GM12873 (cell line): ENCODE measurements at regions not wholly inside any gene's neighbourhood (a gene's known extent, or its start where the extent isn't known, plus 50 kb on each side); places are given as distances from the start of the nearest gene placed in this dataset.

Source experiments
- TF ChIP-seq, protein P1 (sequence below): IDR thresholded peaks from 2 replicates; pipeline ENCODE4 v1.5.1; 2012; ENCODE audit warnings: low read depth, mild to moderate bottlenecking, moderate library complexity, low read length, control low read depth; ENCODE audit not compliant: insufficient read depth; ENCODE audit errors: missing control alignments

DNA sequence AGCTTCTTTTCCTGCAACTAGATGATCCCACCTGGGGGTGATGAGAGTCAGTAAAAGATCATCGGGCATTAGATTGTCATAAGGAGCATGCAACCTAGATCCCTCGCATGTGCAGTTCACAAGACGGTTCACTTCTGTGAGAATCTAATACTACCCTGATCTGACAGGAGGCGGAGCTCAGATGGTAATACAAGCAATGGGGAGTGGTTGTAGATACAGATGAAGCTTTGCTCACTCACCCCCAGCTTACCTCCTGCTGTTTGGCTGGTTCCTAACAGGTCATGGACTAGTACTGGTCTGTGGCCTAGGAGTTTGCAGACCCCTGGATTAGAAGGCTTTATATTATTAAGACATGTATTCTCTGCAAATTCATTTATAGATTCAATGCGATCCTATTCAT, 181.6 kb upstream of the MGMT start:
- TF ChIP-seq, protein P1, sequence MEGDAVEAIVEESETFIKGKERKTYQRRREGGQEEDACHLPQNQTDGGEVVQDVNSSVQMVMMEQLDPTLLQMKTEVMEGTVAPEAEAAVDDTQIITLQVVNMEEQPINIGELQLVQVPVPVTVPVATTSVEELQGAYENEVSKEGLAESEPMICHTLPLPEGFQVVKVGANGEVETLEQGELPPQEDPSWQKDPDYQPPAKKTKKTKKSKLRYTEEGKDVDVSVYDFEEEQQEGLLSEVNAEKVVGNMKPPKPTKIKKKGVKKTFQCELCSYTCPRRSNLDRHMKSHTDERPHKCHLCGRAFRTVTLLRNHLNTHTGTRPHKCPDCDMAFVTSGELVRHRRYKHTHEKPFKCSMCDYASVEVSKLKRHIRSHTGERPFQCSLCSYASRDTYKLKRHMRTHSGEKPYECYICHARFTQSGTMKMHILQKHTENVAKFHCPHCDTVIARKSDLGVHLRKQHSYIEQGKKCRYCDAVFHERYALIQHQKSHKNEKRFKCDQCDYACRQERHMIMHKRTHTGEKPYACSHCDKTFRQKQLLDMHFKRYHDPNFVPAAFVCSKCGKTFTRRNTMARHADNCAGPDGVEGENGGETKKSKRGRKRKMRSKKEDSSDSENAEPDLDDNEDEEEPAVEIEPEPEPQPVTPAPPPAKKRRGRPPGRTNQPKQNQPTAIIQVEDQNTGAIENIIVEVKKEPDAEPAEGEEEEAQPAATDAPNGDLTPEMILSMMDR = no peak

- TF ChIP-seq, protein P1 = no peak
Measured at GRCh38 chr10:129288999-129289584, 177.9 kb upstream of the MGMT start.

GRCh38 chr10:129293991-129294700, 172.9 kb upstream of the MGMT start:
- TF ChIP-seq, protein P1 = no peak

- TF ChIP-seq, protein P1 = no peak
Measured at GRCh38 chr10:129294944-129295343, 172.1 kb upstream of the MGMT start.

- TF ChIP-seq, protein P1 = no peak
Measured at GRCh38 chr10:129305046-129305445, 162.0 kb upstream of the MGMT start.

DNA sequence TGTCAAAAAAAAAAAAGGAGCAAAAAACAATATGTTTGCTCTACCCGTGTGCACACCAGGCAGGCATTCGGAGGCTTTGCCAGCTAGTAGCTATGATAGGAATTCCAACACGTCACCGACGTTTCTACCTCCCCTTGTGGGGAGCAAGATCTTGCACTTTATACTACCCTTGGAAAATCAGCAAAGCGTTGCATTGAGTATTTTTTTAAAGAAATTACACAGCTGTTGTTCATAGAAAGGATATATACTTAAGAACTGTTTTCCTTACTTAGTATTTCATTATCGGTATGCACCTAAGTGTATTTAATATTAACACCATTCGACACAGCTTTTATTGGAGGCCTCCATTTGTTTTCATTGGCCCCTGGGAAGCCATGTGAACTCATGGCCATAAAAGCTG, 159.9 kb upstream of the MGMT start:
- TF ChIP-seq, protein P1 = no peak

GRCh38 chr10:129308953-129309564, 158.0 kb upstream of the MGMT start:
- TF ChIP-seq, protein P1 = no peak
